Endodermal cell (in vitro differentiated cells): ENCODE measurements at regions not wholly inside any gene's neighbourhood (a gene's known extent, or its start where the extent isn't known, plus 50 kb on each side); places are given as distances from the start of the nearest gene placed in this dataset.

Experiments
- DNase-seq: peaks from one replicate; pipeline ENCODE4 v3.0.0-alpha.2; 2017
- H3K27ac ChIP-seq: 2 replicates; pipeline ENCODE4 v1.5.1; 2013; ENCODE audit warnings: mild to moderate bottlenecking, low read depth, low read length, moderate library complexity
- H3K27me3 ChIP-seq: 2 replicates; pipeline ENCODE4 v1.6.1; 2013; ENCODE audit warnings: mild to moderate bottlenecking, low read length, moderate library complexity; ENCODE audit not compliant: insufficient read depth, control insufficient read depth, poor library complexity, severe bottlenecking
- H3K36me3 ChIP-seq: 2 replicates; pipeline ENCODE4 v1.7.0; 2013; ENCODE audit warnings: mild to moderate bottlenecking, low read length, moderate library complexity; ENCODE audit not compliant: control insufficient read depth, insufficient read depth
- H3K4me1 ChIP-seq: one replicate; pipeline ENCODE4 v1.7.0; 2013; ENCODE audit warnings: low read length; ENCODE audit not compliant: control insufficient read depth, insufficient read depth
- H3K4me3 ChIP-seq: 2 replicates; pipeline ENCODE4 v1.5.1; 2013; ENCODE audit warnings: mild to moderate bottlenecking, low read length, moderate library complexity
- H3K9ac ChIP-seq: 2 replicates; pipeline ENCODE4 v1.6.1; 2013; ENCODE audit warnings: mild to moderate bottlenecking, low read length, moderate library complexity; ENCODE audit not compliant: poor library complexity, severe bottlenecking; ENCODE audit errors: extremely low read depth
- H3K9me3 ChIP-seq: 2 replicates; pipeline ENCODE4 v1.6.1; 2013; ENCODE audit warnings: mild to moderate bottlenecking, low read length, moderate library complexity; ENCODE audit not compliant: control insufficient read depth
- H3K27ac Mint-ChIP-seq: 2 replicates; pipeline ENCODE4 v1.8.0; 2020; ENCODE audit warnings: mixed read lengths
- H3K27me3 Mint-ChIP-seq: 2 replicates; pipeline ENCODE4 v1.8.0; 2021; ENCODE audit warnings: mild to moderate bottlenecking, mixed read lengths; ENCODE audit not compliant: insufficient read depth
- H3K36me3 Mint-ChIP-seq: 2 replicates; pipeline ENCODE4 v1.8.0; 2020; ENCODE audit warnings: low read depth, mixed read lengths
- H3K4me1 Mint-ChIP-seq: 2 replicates; pipeline ENCODE4 v1.8.0; 2020; ENCODE audit warnings: mixed read lengths
- H3K4me3 Mint-ChIP-seq: 2 replicates; pipeline ENCODE4 v1.8.0; 2020; ENCODE audit warnings: mild to moderate bottlenecking, moderate library complexity, mixed read lengths
- H3K9me3 Mint-ChIP-seq: 2 replicates; pipeline ENCODE4 v1.8.0; 2020; ENCODE audit warnings: mild to moderate bottlenecking, mixed read lengths
- CTCF ChIP-seq: fragments of 200-600 bp; sonication (generic); conservative IDR thresholded peaks from 2 replicates; pipeline ENCODE4 v1.5.0; 2021; ENCODE audit warnings: antibody characterized with exemption, mild to moderate bottlenecking
- WGBS, 2 experiments: methylation state at CpG; one replicate each; pipeline versions ENCODE4 v1.1.5 to v1.1.7; 2013; ENCODE audit warnings: missing lambda C conversion rate in 2 of 2, mixed read lengths in 1 of 2; ENCODE audit not compliant: insufficient coverage in 1 of 2, insufficient read length in 1 of 2; 5-methylcytosine and 5-hydroxymethylcytosine counted together

GRCh38 chr4:23333556-23333945 is 556.3 kb downstream of the PPARGC1A start:
- H3K36me3 ChIP-seq = no peaks in the 10 kb centered on the region
- no peak for DNase-seq
- no peak for TF ChIP-seq CTCF
- peaks cover 5% of the 10 kb centered on the region for H3K4me1 Mint-ChIP-seq
- no peaks in the 10 kb centered on the region for H3K27me3 ChIP-seq
- H3K27ac ChIP-seq = no peak overlapping the region
- H3K4me1 ChIP-seq = no peaks in the 10 kb centered on the region
- no peak overlapping the region for H3K4me3 ChIP-seq
- no peak overlapping the region for H3K27ac Mint-ChIP-seq
- 90 to 98% methylated on average over 2 to 4 of the region's 5 CpGs for WGBS, 2 experiments
- H3K4me3 Mint-ChIP-seq = no peak overlapping the region
- no peaks in the 10 kb centered on the region for H3K9me3 ChIP-seq
- H3K9ac ChIP-seq = no peak overlapping the region
- H3K9me3 Mint-ChIP-seq = no peaks in the 10 kb centered on the region
- no peaks in the 10 kb centered on the region for H3K27me3 Mint-ChIP-seq
- H3K36me3 Mint-ChIP-seq = no peaks in the 10 kb centered on the region

- no peaks in the 10 kb centered on the region for H3K9me3 Mint-ChIP-seq
- DNase-seq = no peak
Observed at GRCh38 chr4:23332313-23332712, 557.5 kb downstream of the PPARGC1A start.

GRCh38 chr4:23327120-23327519 is 562.7 kb downstream of the PPARGC1A start:
- Mint-ChIP-seq H3K9me3 (no peaks in the 10 kb centered on the region), H3K36me3 (no peaks in the 10 kb centered on the region), H3K27me3 (no peaks in the 10 kb centered on the region), H3K4me3 (no peak overlapping the region), H3K27ac (no peak overlapping the region), H3K4me1 (peaks cover 8% of the 10 kb centered on the region)
- no peak overlapping the region for H3K27ac ChIP-seq
- TF ChIP-seq CTCF = no peak
- no peaks in the 10 kb centered on the region for H3K9me3 ChIP-seq
- H3K36me3 ChIP-seq = no peaks in the 10 kb centered on the region
- no peaks in the 10 kb centered on the region for H3K27me3 ChIP-seq
- no peaks in the 10 kb centered on the region for H3K4me1 ChIP-seq
- H3K4me3 ChIP-seq = no peak overlapping the region
- no peak for DNase-seq
- H3K9ac ChIP-seq = no peak overlapping the region
- WGBS, 2 experiments = 100% methylated on average over 1 of the region's 1 CpG

More at GRCh38 chr4:23332313-23332712, 557.5 kb downstream of the PPARGC1A start:
- Mint-ChIP-seq H3K4me1 (peaks cover 5% of the 10 kb centered on the region), H3K27ac (no peak overlapping the region), H3K27me3 (no peaks in the 10 kb centered on the region), H3K4me3 (no peak overlapping the region), H3K36me3 (no peaks in the 10 kb centered on the region)
- Histone ChIP-seq H3K4me3 (no peak overlapping the region), H3K9me3 (no peaks in the 10 kb centered on the region), H3K4me1 (no peaks in the 10 kb centered on the region), H3K36me3 (no peaks in the 10 kb centered on the region), H3K27me3 (no peaks in the 10 kb centered on the region), H3K27ac (no peak overlapping the region), H3K9ac (no peak overlapping the region)
- no peak for TF ChIP-seq CTCF
- 77 to 100% methylated on average over 1 of the region's 2 CpGs for WGBS, 2 experiments
